ENCODE measurements at regions not wholly inside any gene's neighbourhood (a gene's known extent, or its start where the extent isn't known, plus 50 kb on each side); places are given as distances from the start of the nearest gene placed in this dataset.

- FAIRE-seq (no peak), DNase-seq (peak in 1 of 2 donors; percentile 33)
- Histone ChIP-seq H3K9me3 (ENCODE audit: control insufficient read depth in 2 of 2, insufficient read depth in 1 of 2, low read depth in 1 of 2, low read length in 1 of 2) (no peaks in the 10 kb centered on the region), H3K4me1 (ENCODE audit: control insufficient read depth in 3 of 3, insufficient read depth in 2 of 3, low read depth in 1 of 3, low read length in 2 of 3) (no peaks in the 10 kb centered on the region), H3K27ac (ENCODE audit: low read depth in 1 of 3, low read length in 2 of 3) (no peak overlapping the region), H3K36me3 (ENCODE audit: control insufficient read depth in 3 of 3, insufficient read depth in 2 of 3, low read depth in 1 of 3, low read length in 3 of 3) (no peaks in the 10 kb centered on the region), H3K4me3 (ENCODE audit: low read depth in 1 of 3, low read length in 3 of 3) (no peak overlapping the region), H3K27me3 (ENCODE audit: control insufficient read depth in 3 of 3, insufficient read depth in 3 of 3, low read length in 3 of 3) (no peaks in the 10 kb centered on the region)
- 40 to 67% (median 58%) methylated on average over 4 of the region's 4 CpGs for WGBS, 3 donors
Observed at GRCh38 chr1:193794239-193794638, 607.8 kb upstream of the B3GALT2 start.

- FAIRE-seq, result no peak
- 89 to 93% (median 91%) methylated on average over 3 of the region's 3 CpGs for WGBS, 3 donors
- no peaks in the 10 kb centered on the region for H3K27me3 ChIP-seq (ENCODE audit: control insufficient read depth in 3 of 3, insufficient read depth in 3 of 3, low read length in 3 of 3)
Observed at GRCh38 chr1:193791746-193792145, 605.3 kb upstream of the B3GALT2 start.

GRCh38 chr1:193787061-193787460 lies 600.6 kb upstream of the B3GALT2 start:
- DNase-seq (peak; percentile 51 to 76), FAIRE-seq (no peak)
- no peaks in the 10 kb centered on the region for H3K27me3 ChIP-seq (ENCODE audit: control insufficient read depth in 3 of 3, insufficient read depth in 3 of 3, low read length in 3 of 3)
- peaks cover 0 to 3% of the 10 kb centered on the region in 2 donors for H3K9me3 ChIP-seq (ENCODE audit: control insufficient read depth in 2 of 2, insufficient read depth in 1 of 2, low read depth in 1 of 2, low read length in 1 of 2)
- peaks cover 0 to 19% (median 2%) of the 10 kb centered on the region in 3 donors for H3K4me1 ChIP-seq (ENCODE audit: control insufficient read depth in 3 of 3, insufficient read depth in 2 of 3, low read depth in 1 of 3, low read length in 2 of 3)
- H3K4me3 ChIP-seq (ENCODE audit: low read depth in 1 of 3, low read length in 3 of 3), result no peak overlapping the region
- peak overlapping the region in 1 of 3 donors; percentile 54 for H3K27ac ChIP-seq (ENCODE audit: low read depth in 1 of 3, low read length in 2 of 3)
- WGBS, 3 donors, result 14 to 39% (median 34%) methylated on average over 2 of the region's 2 CpGs
- no peaks in the 10 kb centered on the region for H3K36me3 ChIP-seq (ENCODE audit: control insufficient read depth in 3 of 3, insufficient read depth in 2 of 3, low read depth in 1 of 3, low read length in 3 of 3)

More at GRCh38 chr1:193791746-193792145, 605.3 kb upstream of the B3GALT2 start:
- Histone ChIP-seq H3K36me3 (ENCODE audit: control insufficient read depth in 3 of 3, insufficient read depth in 2 of 3, low read depth in 1 of 3, low read length in 3 of 3) (no peaks in the 10 kb centered on the region), H3K4me1 (ENCODE audit: control insufficient read depth in 3 of 3, insufficient read depth in 2 of 3, low read depth in 1 of 3, low read length in 2 of 3) (peaks cover 0 to 11% (median 1%) of the 10 kb centered on the region in 3 donors), H3K27ac (ENCODE audit: low read depth in 1 of 3, low read length in 2 of 3) (no peak overlapping the region), H3K4me3 (ENCODE audit: low read depth in 1 of 3, low read length in 3 of 3) (no peak overlapping the region), H3K9me3 (ENCODE audit: control insufficient read depth in 2 of 2, insufficient read depth in 1 of 2, low read depth in 1 of 2, low read length in 1 of 2) (peaks cover 0 to 2% of the 10 kb centered on the region in 2 donors)
- no peak for DNase-seq

- H3K9me3 ChIP-seq (ENCODE audit: control insufficient read depth in 2 of 2, insufficient read depth in 1 of 2, low read depth in 1 of 2, low read length in 1 of 2), result peaks cover 0 to 3% of the 10 kb centered on the region in 2 donors
- FAIRE-seq, result no peak
- H3K27ac ChIP-seq (ENCODE audit: low read depth in 1 of 3, low read length in 2 of 3), result no peak overlapping the region
- no peak overlapping the region for H3K4me3 ChIP-seq (ENCODE audit: low read depth in 1 of 3, low read length in 3 of 3)
- DNase-seq, result no peak
- no peaks in the 10 kb centered on the region for H3K27me3 ChIP-seq (ENCODE audit: control insufficient read depth in 3 of 3, insufficient read depth in 3 of 3, low read length in 3 of 3)
- peaks cover 0 to 19% (median 2%) of the 10 kb centered on the region in 3 donors for H3K4me1 ChIP-seq (ENCODE audit: control insufficient read depth in 3 of 3, insufficient read depth in 2 of 3, low read depth in 1 of 3, low read length in 2 of 3)
- no peaks in the 10 kb centered on the region for H3K36me3 ChIP-seq (ENCODE audit: control insufficient read depth in 3 of 3, insufficient read depth in 2 of 3, low read depth in 1 of 3, low read length in 3 of 3)
- 73 to 95% (median 91%) methylated on average over 3 of the region's 3 CpGs for WGBS, 3 donors
Observed at GRCh38 chr1:193785850-193786420, 599.5 kb upstream of the B3GALT2 start.

GRCh38 chr1:193774536-193775323 lies 588.3 kb upstream of the B3GALT2 start:
- Histone ChIP-seq H3K9me3 (ENCODE audit: control insufficient read depth in 2 of 2, insufficient read depth in 1 of 2, low read depth in 1 of 2, low read length in 1 of 2) (peaks cover 0 to 16% of the 10 kb centered on the region in 2 donors), H3K4me1 (ENCODE audit: control insufficient read depth in 3 of 3, insufficient read depth in 2 of 3, low read depth in 1 of 3, low read length in 2 of 3) (no peaks in the 10 kb centered on the region), H3K27ac (ENCODE audit: low read depth in 1 of 3, low read length in 2 of 3) (no peak overlapping the region), H3K4me3 (ENCODE audit: low read depth in 1 of 3, low read length in 3 of 3) (no peak overlapping the region), H3K27me3 (ENCODE audit: control insufficient read depth in 3 of 3, insufficient read depth in 3 of 3, low read length in 3 of 3) (no peaks in the 10 kb centered on the region), H3K36me3 (ENCODE audit: control insufficient read depth in 3 of 3, insufficient read depth in 2 of 3, low read depth in 1 of 3, low read length in 3 of 3) (no peaks in the 10 kb centered on the region)
- peak; percentile 65 for FAIRE-seq
- no peak for DNase-seq
- 87 to 90% (median 88%) methylated on average over 2 of the region's 2 CpGs for WGBS, 3 donors

- no peaks in the 10 kb centered on the region for H3K4me1 ChIP-seq (ENCODE audit: control insufficient read depth in 3 of 3, insufficient read depth in 2 of 3, low read depth in 1 of 3, low read length in 2 of 3)
- no peaks in the 10 kb centered on the region for H3K36me3 ChIP-seq (ENCODE audit: control insufficient read depth in 3 of 3, insufficient read depth in 2 of 3, low read depth in 1 of 3, low read length in 3 of 3)
- H3K27me3 ChIP-seq (ENCODE audit: control insufficient read depth in 3 of 3, insufficient read depth in 3 of 3, low read length in 3 of 3), result no peaks in the 10 kb centered on the region
- FAIRE-seq (no peak), DNase-seq (no peak)
- WGBS, 3 donors, result 26 to 61% (median 34%) methylated on average over 2 of the region's 2 CpGs
- H3K9me3 ChIP-seq (ENCODE audit: control insufficient read depth in 2 of 2, insufficient read depth in 1 of 2, low read depth in 1 of 2, low read length in 1 of 2), result peaks cover 0 to 16% of the 10 kb centered on the region in 2 donors
- H3K27ac ChIP-seq (ENCODE audit: low read depth in 1 of 3, low read length in 2 of 3), result no peak overlapping the region
- no peak overlapping the region for H3K4me3 ChIP-seq (ENCODE audit: low read depth in 1 of 3, low read length in 3 of 3)
Observed at GRCh38 chr1:193771596-193771995, 585.2 kb upstream of the B3GALT2 start.

- no peaks in the 10 kb centered on the region for H3K36me3 ChIP-seq (ENCODE audit: control insufficient read depth in 3 of 3, insufficient read depth in 2 of 3, low read depth in 1 of 3, low read length in 3 of 3)
- no peaks in the 10 kb centered on the region for H3K27me3 ChIP-seq (ENCODE audit: control insufficient read depth in 3 of 3, insufficient read depth in 3 of 3, low read length in 3 of 3)
- no peak overlapping the region for H3K27ac ChIP-seq (ENCODE audit: low read depth in 1 of 3, low read length in 2 of 3)
- DNase-seq, result no peak
- no peaks in the 10 kb centered on the region for H3K4me1 ChIP-seq (ENCODE audit: control insufficient read depth in 3 of 3, insufficient read depth in 2 of 3, low read depth in 1 of 3, low read length in 2 of 3)
- FAIRE-seq, result no peak
- 92 to 93% (median 92%) methylated on average over 2 of the region's 2 CpGs for WGBS, 3 donors
- H3K9me3 ChIP-seq (ENCODE audit: control insufficient read depth in 2 of 2, insufficient read depth in 1 of 2, low read depth in 1 of 2, low read length in 1 of 2), result peaks cover 0 to 2% of the 10 kb centered on the region in 2 donors
- H3K4me3 ChIP-seq (ENCODE audit: low read depth in 1 of 3, low read length in 3 of 3), result no peak overlapping the region
Observed at GRCh38 chr1:193769651-193770050, 583.2 kb upstream of the B3GALT2 start.

- H3K9me3 ChIP-seq (ENCODE audit: control insufficient read depth in 2 of 2, insufficient read depth in 1 of 2, low read depth in 1 of 2, low read length in 1 of 2), result no peaks in the 10 kb centered on the region
- FAIRE-seq, result no peak
- no peak overlapping the region for H3K4me3 ChIP-seq (ENCODE audit: low read depth in 1 of 3, low read length in 3 of 3)
- no peaks in the 10 kb centered on the region for H3K4me1 ChIP-seq (ENCODE audit: control insufficient read depth in 3 of 3, insufficient read depth in 2 of 3, low read depth in 1 of 3, low read length in 2 of 3)
- WGBS, 3 donors, result 92 to 98% (median 97%) methylated on average over 6 of the region's 6 CpGs
- H3K36me3 ChIP-seq (ENCODE audit: control insufficient read depth in 3 of 3, insufficient read depth in 2 of 3, low read depth in 1 of 3, low read length in 3 of 3), result no peaks in the 10 kb centered on the region
- no peak overlapping the region for H3K27ac ChIP-seq (ENCODE audit: low read depth in 1 of 3, low read length in 2 of 3)
- no peak for DNase-seq
- no peaks in the 10 kb centered on the region for H3K27me3 ChIP-seq (ENCODE audit: control insufficient read depth in 3 of 3, insufficient read depth in 3 of 3, low read length in 3 of 3)
Observed at GRCh38 chr1:193767886-193768285, 581.5 kb upstream of the B3GALT2 start.
